Lower leg skin (tissue), 4 donors: ENCODE measurements at regions not wholly inside any gene's neighbourhood (a gene's known extent, or its start where the extent isn't known, plus 50 kb on each side); places are given as distances from the start of the nearest gene placed in this dataset.

ENCODE experiments used
- DNase-seq, 2 donors: peaks; one replicate each; pipeline ENCODE4 v3.0.0-alpha.2; 2019; ENCODE audit warnings: low spot score in 2 of 2
- H3K4me3 ChIP-seq: fragments of 200-600 bp; sonication (generic); 2 replicates; pipeline ENCODE4 v1.5.1; 2017; ENCODE audit warnings: mild to moderate bottlenecking, low read depth; ENCODE audit not compliant: poor library complexity, severe bottlenecking
- POLR2A ChIP-seq, 2 donors: fragments of 450-650 bp; IDR thresholded peaks; one replicate each; pipeline ENCODE4 v1.6.1; 2016 to 2017; ENCODE audit warnings: antibody characterized with exemption in 2 of 2, mild to moderate bottlenecking in 1 of 2, moderate library complexity in 1 of 2
- WGBS, 2 donors: methylation state at CpG; one replicate each; pipeline ENCODE4 v1.1.5; 2018; 5-methylcytosine and 5-hydroxymethylcytosine counted together
- intact Hi-C: fragments of 100-400 bp; cut with DNase I; formaldehyde crosslinking; loops from one replicate; pipeline ENCODE4 v1.15.0; 2023; ENCODE audit warnings: low total_unique reads
- TF ChIP-seq, protein P1 (sequence below), 3 donors: fragments of 450-650 bp; IDR thresholded peaks; one replicate each; pipeline ENCODE4 v1.5.1; 2016; ENCODE audit warnings: antibody characterized with exemption in 3 of 3, mild to moderate bottlenecking in 3 of 3, moderate library complexity in 2 of 3

DNA sequence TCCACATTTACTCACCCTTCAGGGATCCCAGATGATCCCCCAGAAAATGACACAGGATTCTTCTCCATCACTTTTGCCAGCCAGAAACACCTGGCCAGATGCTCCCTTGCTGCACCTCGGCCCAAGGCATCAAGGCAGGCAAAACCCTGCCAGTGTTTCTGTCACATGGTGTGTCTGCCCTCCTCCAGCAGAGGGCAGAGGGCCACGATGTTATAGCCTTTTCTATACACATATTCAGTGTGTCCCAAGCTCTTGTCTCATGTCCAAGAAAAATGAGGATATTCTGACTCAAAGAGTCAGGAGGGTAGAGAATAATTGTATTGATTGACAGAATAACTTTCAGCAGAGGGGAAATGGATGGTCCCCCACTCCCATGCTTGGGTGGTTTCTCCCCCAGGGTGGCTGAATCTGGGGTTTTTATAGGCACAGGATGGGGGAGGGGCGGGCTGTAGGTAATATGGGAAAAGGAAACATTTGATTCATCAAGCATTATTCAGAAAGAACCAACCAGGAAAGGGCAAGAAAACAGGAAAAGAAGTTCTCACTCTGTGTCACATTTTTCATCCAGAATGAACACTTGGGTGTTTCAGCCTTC lies 933.9 kb downstream of the TRIB2 start:
- no peak overlapping the region for H3K4me3 ChIP-seq
- DNase-seq = no peak
- TF ChIP-seq POLR2A (IDR thresholded peaks at IDR 0.05) = no peak
- TF ChIP-seq, protein P1, sequence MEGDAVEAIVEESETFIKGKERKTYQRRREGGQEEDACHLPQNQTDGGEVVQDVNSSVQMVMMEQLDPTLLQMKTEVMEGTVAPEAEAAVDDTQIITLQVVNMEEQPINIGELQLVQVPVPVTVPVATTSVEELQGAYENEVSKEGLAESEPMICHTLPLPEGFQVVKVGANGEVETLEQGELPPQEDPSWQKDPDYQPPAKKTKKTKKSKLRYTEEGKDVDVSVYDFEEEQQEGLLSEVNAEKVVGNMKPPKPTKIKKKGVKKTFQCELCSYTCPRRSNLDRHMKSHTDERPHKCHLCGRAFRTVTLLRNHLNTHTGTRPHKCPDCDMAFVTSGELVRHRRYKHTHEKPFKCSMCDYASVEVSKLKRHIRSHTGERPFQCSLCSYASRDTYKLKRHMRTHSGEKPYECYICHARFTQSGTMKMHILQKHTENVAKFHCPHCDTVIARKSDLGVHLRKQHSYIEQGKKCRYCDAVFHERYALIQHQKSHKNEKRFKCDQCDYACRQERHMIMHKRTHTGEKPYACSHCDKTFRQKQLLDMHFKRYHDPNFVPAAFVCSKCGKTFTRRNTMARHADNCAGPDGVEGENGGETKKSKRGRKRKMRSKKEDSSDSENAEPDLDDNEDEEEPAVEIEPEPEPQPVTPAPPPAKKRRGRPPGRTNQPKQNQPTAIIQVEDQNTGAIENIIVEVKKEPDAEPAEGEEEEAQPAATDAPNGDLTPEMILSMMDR (IDR thresholded peaks at IDR 0.05) = no peak
- WGBS, 2 donors = 61 to 67% methylated on average over 3 of the region's 3 CpGs
- intact Hi-C loops = no loop called here

DNA sequence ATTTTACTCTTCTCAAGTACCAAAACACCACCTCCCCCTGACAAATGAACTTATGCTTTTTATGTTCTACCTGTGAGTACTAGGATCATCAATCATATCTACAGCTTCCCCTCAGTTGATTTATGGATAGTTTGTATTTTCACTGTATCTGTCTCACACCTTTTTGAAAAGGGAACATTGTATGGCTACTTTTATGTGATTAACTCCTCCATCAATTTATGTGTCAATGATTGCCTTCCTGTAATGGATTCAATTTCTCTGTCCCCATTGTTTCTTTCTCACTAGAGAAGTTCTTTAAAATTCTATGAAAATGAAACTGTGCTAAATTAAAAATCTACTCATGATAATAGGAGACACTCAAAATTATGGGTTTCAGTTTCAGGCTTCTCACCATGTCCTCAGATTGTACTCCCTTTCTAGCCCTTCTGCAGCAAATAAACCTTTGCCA lies 935.0 kb downstream of the TRIB2 start:
- TF ChIP-seq, protein P1 (IDR thresholded peaks at IDR 0.05) = no peak
- no peak for TF ChIP-seq POLR2A (IDR thresholded peaks at IDR 0.05)
- no peak overlapping the region for H3K4me3 ChIP-seq
- no peak for DNase-seq
- intact Hi-C loops = no loop called here

DNA sequence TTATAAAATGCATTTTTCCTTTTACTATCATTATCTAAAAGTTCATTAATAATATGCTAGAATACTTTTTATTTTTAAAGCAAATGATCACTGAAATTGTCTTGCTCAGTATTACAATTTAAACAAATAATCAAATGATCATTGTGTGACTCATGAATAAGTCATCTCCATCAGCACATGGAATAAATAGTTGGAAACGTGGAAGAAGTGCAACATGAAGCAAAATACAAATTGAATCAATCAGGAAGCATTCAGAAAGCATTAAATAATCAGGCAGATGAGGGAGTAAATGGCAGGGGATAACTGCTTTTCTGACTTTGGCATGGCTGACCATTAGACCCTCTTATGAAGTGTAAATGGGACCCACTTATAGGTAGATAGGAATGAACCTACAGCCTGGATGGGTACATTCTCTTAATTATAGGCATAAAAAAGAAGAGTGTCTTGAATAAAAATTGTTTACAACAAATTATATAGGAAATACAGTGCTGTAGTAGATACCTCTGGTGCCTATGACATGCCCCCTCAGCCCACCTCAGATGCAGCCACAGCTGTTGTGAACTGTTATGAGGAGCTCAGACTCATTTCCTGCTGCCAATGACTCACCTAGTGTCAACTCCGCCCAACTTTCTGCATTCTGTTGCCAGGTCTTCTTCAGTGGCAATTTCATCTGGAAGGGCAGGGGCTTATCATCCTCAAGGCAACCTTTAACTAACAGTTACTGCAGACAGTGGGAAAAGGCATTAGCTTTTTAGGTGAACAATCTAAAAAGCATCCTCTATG lies 936.0 kb downstream of the TRIB2 start:
- WGBS, 2 donors = 27 to 28% methylated on average over 2 of the region's 2 CpGs
- H3K4me3 ChIP-seq = no peak overlapping the region
- TF ChIP-seq, protein P1 (IDR thresholded peaks at IDR 0.05) = no peak
- no peak for TF ChIP-seq POLR2A (IDR thresholded peaks at IDR 0.05)
- DNase-seq = no peak
- intact Hi-C loops = no loop called here

DNA sequence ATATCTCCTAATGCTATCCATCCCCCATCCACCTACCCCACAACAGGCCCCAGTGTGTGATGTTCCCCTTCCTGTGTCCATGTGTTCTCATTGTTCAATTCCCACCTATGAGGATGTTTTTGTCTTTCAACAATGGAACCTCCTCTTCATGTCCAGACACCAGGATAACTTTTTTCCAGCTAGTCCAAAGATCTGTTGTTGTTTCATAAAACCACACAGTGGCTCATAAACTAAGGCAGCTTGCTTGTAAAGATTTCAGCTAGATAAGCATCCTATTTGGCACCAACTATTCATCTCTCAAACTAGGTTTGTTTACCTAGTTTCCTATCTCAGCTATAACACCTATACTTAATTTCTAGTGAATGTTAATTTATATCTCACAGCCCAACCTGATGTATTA lies 937.7 kb downstream of the TRIB2 start:
- intact Hi-C loops = no loop called here
- TF ChIP-seq, protein P1 (IDR thresholded peaks at IDR 0.05) = no peak
- no peak for TF ChIP-seq POLR2A (IDR thresholded peaks at IDR 0.05)
- DNase-seq = no peak
- no peak overlapping the region for H3K4me3 ChIP-seq

DNA sequence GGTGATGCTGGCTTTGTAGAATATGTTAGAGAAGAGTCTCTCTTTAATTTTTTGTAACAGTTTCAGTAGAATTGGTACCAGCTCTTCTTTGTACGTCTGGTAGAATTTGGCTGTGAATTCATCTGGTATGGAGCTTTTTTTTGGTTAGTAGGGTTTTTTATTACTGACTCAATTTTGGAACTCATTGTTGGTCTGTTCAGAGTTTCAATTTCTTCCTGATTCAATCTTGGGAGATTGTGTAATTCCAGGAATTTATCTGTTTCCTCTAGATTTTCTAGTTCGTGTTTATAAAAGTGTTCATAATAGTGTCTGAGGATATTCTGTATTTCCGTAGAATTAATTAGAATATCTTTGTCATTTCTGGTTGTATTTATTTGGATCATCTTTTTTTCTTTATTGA lies 943.5 kb downstream of the TRIB2 start:
- no peak for DNase-seq
- no peak overlapping the region for H3K4me3 ChIP-seq
- intact Hi-C loops = no loop called here
- TF ChIP-seq, protein P1 (IDR thresholded peaks at IDR 0.05) = no peak
- no peak for TF ChIP-seq POLR2A (IDR thresholded peaks at IDR 0.05)
- WGBS, 2 donors = 72% methylated on average over 3 of the region's 3 CpGs
